Gastroesophageal sphincter (tissue), 3 donors: ENCODE measurements at regions not wholly inside any gene's neighbourhood (a gene's known extent, or its start where the extent isn't known, plus 50 kb on each side); places are given as distances from the start of the nearest gene placed in this dataset.

Source experiments
- POLR2A ChIP-seq, 2 donors: fragments of 450-650 bp; IDR thresholded peaks; one replicate each; pipeline ENCODE4 v1.6.1; 2017; ENCODE audit warnings: antibody characterized with exemption in 2 of 2, mild to moderate bottlenecking in 2 of 2, moderate library complexity in 1 of 2
- TF ChIP-seq, protein P1 (sequence below), 4 experiments: fragments of 200-600 bp in 2 of 4; fragments of 450-650 bp in 2 of 4; sonication (generic) in 1 of 4; IDR thresholded peaks; one replicate each; pipeline ENCODE4 v1.5.1; 2017 to 2019; ENCODE audit warnings: antibody characterized with exemption in 4 of 4, mild to moderate bottlenecking in 2 of 4, moderate library complexity in 2 of 4

- TF ChIP-seq POLR2A (IDR thresholded peaks at IDR 0.05): no peak
- TF ChIP-seq, protein P1, sequence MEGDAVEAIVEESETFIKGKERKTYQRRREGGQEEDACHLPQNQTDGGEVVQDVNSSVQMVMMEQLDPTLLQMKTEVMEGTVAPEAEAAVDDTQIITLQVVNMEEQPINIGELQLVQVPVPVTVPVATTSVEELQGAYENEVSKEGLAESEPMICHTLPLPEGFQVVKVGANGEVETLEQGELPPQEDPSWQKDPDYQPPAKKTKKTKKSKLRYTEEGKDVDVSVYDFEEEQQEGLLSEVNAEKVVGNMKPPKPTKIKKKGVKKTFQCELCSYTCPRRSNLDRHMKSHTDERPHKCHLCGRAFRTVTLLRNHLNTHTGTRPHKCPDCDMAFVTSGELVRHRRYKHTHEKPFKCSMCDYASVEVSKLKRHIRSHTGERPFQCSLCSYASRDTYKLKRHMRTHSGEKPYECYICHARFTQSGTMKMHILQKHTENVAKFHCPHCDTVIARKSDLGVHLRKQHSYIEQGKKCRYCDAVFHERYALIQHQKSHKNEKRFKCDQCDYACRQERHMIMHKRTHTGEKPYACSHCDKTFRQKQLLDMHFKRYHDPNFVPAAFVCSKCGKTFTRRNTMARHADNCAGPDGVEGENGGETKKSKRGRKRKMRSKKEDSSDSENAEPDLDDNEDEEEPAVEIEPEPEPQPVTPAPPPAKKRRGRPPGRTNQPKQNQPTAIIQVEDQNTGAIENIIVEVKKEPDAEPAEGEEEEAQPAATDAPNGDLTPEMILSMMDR (IDR thresholded peaks at IDR 0.05): no peak
Observed at GRCh38 chr16:73248316-73248715, 200.4 kb upstream of the ZFHX3 start.
